ENCODE measurements at regions not wholly inside any gene's neighbourhood (a gene's known extent, or its start where the extent isn't known, plus 50 kb on each side); places are given as distances from the start of the nearest gene placed in this dataset.
"Not testable (repeated sequence)": the region's sequence is repeated elsewhere in the genome, so short reads cannot be mapped to it uniquely, and the experiment has no call there.

DNA sequence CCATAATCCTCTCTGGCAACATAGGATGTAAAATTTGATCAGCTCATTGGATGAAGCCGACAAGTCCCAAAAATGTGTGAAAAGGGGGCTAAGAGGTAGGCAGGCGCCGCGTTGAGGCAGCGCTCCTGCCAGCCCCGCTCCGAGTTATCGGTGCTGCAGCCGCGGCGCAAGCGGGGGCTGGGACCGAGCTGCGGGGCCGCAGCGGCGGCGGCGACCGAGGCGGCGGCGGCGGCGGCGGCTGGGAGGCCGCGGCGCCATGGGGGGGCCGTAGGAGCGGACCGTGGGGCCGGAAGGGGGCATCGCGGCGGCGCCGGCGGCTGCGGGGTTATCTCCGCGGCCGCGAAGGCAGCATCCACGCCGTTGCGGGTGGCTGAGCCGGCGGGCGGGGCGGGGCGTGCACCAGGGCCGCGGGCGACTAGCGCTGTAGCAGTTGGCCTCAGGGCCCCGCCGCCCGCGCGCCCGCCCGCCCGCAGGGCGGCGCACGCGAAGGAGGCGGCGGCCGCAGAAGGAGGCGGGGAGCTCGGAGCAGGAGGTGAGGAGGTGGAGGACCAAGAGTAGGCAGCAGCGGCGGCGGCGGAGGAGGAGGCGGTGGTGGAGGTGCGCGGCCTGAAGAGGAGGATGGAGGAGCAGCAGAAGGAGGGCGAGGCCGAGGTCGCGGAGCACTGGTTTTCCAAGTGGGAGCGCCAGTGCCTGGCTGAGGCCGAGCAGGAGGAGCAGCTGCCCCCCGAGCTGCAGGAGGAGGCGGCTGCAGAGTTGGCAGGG lies 126.0 kb upstream of the CXorf66 start:
- ATAC-seq (peak; percentile 63), DNase-seq (peak; percentile 47)
- CTCF ChIA-PET, result no interaction called here
- Mint-ChIP-seq H3K36me3 (ENCODE audit: low read depth) (no peaks in the 10 kb centered on the region), H3K27me3 (peaks cover 16% of the 10 kb centered on the region), H3K27ac (no peak overlapping the region), H3K4me1 (no peaks in the 10 kb centered on the region), H3K9me3 (ENCODE audit: low read depth) (no peaks in the 10 kb centered on the region), H3K4me3 (peak overlapping the region; percentile 15)
- intact Hi-C loops (cut with DNase I, micrococcal nuclease), result no loop called here
- POLR2A ChIA-PET, result no interaction called here

DNA sequence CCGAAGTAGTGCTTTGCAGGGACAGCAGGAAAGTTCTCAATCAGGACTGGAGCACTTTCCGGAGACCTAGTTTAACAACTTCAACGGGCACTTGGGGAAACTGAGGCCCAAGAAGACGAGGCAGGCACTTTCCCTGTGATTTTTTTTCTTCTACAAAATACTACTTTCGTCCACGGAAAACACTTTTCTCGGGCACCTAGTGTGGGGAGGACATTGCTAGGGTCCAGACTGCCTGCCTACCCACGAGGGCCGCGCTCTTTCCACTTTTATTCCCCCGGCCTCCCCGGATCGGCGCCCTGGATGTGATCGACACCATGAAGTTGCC lies 125.4 kb upstream of the CXorf66 start:
- H3K36me3 Mint-ChIP-seq (ENCODE audit: low read depth), result no peaks in the 10 kb centered on the region
- H3K4me1 Mint-ChIP-seq, result no peaks in the 10 kb centered on the region
- peaks cover 16% of the 10 kb centered on the region for H3K27me3 Mint-ChIP-seq
- H3K4me3 Mint-ChIP-seq, result peak overlapping the region; percentile 15
- intact Hi-C loops (cut with DNase I, micrococcal nuclease), result no loop called here
- no peak for DNase-seq
- H3K9me3 Mint-ChIP-seq (ENCODE audit: low read depth), result no peaks in the 10 kb centered on the region
- no peak for ATAC-seq
- ChIA-PET POLR2A (no interaction called here), CTCF (interaction anchor here (0.7 to 0.8 kb wide), 2 partner anchors 21 to 34 kb away, joined by 3 to 5 read pairs; no protein-coding TSS in a partner anchor)
- H3K27ac Mint-ChIP-seq, result no peak overlapping the region

DNA sequence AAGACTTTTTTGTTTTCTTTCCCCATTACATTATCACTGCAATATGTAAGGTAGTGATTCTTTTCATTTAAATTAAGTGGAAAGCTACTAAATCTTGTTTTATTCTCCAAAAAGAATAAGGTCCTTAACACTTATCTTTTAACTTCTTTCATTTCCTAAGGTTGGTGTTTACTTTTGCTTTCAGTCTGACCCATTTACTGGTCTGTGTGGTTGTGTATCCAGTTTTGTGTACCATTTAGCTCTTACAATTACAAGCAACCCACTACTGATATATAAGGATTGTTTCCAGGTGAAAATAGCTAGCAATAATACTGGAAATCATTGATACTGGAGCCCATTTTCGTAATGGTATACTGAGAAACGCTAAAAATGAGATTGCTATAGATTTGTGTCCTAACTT lies 123.1 kb upstream of the CXorf66 start:
- Mint-ChIP-seq H3K27ac (no peak overlapping the region), H3K27me3 (peaks cover 16% of the 10 kb centered on the region), H3K4me1 (no peaks in the 10 kb centered on the region), H3K36me3 (ENCODE audit: low read depth) (no peaks in the 10 kb centered on the region), H3K4me3 (no peak overlapping the region), H3K9me3 (ENCODE audit: low read depth) (no peaks in the 10 kb centered on the region)
- DNase-seq (no peak), ATAC-seq (no peak)
- CTCF ChIA-PET, result no interaction called here
- intact Hi-C loops (cut with DNase I, micrococcal nuclease), result no loop called here
- POLR2A ChIA-PET, result no interaction called here

DNA sequence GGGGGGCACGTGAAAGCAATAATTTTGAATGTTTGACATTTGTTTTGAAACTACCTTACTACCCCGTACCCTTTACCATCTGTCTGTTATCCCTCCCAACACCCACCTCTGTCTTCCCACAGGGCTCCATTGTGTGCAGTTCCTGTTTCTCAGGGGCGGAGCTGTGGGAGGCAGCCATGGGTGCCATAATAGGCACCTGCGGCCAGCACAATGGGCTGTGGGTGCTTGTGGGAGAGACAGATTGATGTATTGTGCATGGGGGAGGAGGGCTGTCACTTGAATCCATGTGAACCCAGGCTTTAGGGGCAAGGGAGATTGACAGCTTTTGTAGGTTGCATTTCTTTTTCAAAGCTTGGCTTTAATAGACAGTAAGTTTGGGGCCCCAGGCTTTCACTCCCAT lies 122.6 kb upstream of the CXorf66 start:
- ChIA-PET CTCF (no interaction called here), POLR2A (no interaction called here)
- intact Hi-C loops (cut with DNase I, micrococcal nuclease), result no loop called here
- Mint-ChIP-seq H3K9me3 (ENCODE audit: low read depth) (no peaks in the 10 kb centered on the region), H3K36me3 (ENCODE audit: low read depth) (no peaks in the 10 kb centered on the region), H3K4me3 (no peak overlapping the region), H3K4me1 (no peaks in the 10 kb centered on the region), H3K27me3 (peaks cover 16% of the 10 kb centered on the region), H3K27ac (no peak overlapping the region)
- no peak for ATAC-seq
- DNase-seq, result no peak

DNA sequence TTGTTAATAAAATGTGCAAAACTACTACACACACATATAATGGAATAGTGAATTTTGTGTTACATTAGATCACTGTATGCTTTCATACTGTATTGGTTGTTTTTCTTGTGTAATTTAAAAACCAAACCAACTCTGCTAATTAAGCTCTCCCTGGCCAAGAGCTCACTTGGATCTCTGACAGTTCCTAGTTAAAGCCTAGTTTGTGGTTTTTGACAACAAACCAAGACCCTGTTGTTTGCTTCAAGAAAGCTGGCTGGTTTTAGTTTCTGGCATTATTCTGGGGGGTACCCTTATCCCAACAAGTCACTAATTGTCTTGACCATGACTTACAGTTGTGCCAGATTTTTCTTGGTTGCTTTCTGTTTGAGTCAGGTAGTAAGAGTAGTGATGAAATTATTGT lies 121.4 kb upstream of the CXorf66 start:
- DNase-seq (no peak), ATAC-seq (no peak)
- ChIA-PET CTCF (no interaction called here), POLR2A (no interaction called here)
- Mint-ChIP-seq H3K9me3 (ENCODE audit: low read depth) (no peaks in the 10 kb centered on the region), H3K4me3 (no peak overlapping the region), H3K4me1 (no peaks in the 10 kb centered on the region), H3K27ac (no peak overlapping the region), H3K27me3 (peaks cover 13% of the 10 kb centered on the region), H3K36me3 (ENCODE audit: low read depth) (no peaks in the 10 kb centered on the region)
- intact Hi-C loops (cut with DNase I, micrococcal nuclease), result no loop called here

DNA sequence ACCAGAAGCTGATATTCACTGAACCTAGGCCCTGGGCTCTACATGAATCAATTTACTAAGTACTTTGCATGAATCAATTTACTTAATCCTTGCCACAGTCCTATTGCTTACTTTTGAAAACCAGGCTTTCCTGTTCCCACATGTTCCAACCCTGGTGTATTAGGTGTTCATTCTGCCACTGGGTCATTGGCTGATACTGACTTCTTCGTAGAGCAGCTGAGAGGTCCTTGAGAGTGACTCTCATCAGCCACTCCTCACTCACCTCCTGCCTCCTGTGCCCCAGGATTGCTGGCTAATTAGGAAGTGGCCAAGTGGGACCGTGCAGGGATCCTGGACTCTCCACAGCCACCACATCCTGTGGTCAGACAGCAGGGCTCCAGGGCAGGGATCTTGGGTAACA lies 109.5 kb upstream of the CXorf66 start:
- H3K36me3 Mint-ChIP-seq (ENCODE audit: low read depth); H3K4me1 Mint-ChIP-seq; intact Hi-C loops (cut with DNase I, micrococcal nuclease); H3K4me3 Mint-ChIP-seq; H3K27me3 Mint-ChIP-seq; POLR2A ChIA-PET; CTCF ChIA-PET; DNase-seq; ATAC-seq; H3K9me3 Mint-ChIP-seq (ENCODE audit: low read depth); H3K27ac Mint-ChIP-seq: not testable (repeated sequence)

DNA sequence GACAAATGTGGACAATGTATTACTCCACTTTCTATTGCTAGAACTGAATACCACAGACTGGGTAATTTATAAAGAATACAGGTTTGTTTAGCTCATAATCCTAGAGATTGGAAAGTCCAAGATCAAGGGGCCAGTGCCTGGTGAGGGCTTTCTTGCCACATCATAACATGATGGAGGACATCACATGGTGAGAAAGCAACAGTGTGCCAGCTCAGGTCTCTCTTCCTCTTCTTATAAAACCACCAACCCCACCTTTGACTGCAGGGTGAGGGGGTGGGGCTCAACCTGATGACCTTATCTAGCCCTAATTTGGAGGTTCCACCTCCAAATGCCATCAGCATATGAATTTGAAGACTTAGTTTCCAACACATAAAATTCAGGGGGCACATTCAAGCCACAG lies 105.7 kb upstream of the CXorf66 start:
- no peak for DNase-seq
- Mint-ChIP-seq H3K4me1 (no peaks in the 10 kb centered on the region), H3K36me3 (ENCODE audit: low read depth) (no peaks in the 10 kb centered on the region), H3K27ac (no peak overlapping the region), H3K27me3 (no peaks in the 10 kb centered on the region), H3K9me3 (ENCODE audit: low read depth) (no peaks in the 10 kb centered on the region), H3K4me3 (no peak overlapping the region)
- no peak for ATAC-seq
- ChIA-PET CTCF (no interaction called here), POLR2A (no interaction called here)
- intact Hi-C loops (cut with DNase I, micrococcal nuclease), result no loop called here

DNA sequence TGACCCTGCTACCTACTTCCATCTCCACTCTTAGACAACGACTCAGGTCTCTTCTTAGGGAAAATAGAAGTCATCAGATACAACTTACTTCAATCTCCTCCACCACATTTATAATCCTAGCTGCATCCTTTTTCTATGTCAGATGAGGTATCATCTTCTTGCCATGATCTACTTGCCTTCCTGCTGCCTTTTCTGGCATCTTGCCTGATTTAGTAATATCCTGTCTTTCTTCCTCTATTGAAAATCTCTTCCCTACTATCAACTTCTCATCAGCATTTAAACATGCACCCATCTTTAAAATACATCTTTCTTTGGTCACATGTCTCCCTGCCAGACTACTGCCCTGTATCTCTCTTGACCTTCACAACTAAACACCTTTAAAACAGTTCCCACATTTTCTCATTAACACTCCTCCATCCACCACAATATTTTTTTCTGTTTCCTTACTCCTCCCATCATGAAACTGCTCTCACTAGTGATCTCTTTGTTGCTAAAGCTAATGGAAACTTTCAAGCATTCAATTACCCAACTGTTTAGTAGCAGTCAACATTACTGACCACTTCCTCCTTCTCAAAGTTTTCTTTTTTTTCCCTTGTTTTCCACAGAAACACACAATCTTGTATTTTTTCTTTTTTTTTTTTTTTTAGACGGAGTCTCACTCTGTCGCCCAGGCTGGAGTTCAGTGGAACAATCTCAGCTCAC lies 100.8 kb upstream of the CXorf66 start:
- no peak for ATAC-seq
- no peak for DNase-seq
- no peaks in the 10 kb centered on the region for H3K4me1 Mint-ChIP-seq
- ChIA-PET CTCF (no interaction called here), POLR2A (no interaction called here)
- no peak overlapping the region for H3K27ac Mint-ChIP-seq
- no peak overlapping the region for H3K4me3 Mint-ChIP-seq
- no peaks in the 10 kb centered on the region for H3K27me3 Mint-ChIP-seq
- intact Hi-C loops (cut with DNase I, micrococcal nuclease), result no loop called here
- H3K36me3 Mint-ChIP-seq (ENCODE audit: low read depth), result no peaks in the 10 kb centered on the region
- H3K9me3 Mint-ChIP-seq (ENCODE audit: low read depth), result no peaks in the 10 kb centered on the region

DNA sequence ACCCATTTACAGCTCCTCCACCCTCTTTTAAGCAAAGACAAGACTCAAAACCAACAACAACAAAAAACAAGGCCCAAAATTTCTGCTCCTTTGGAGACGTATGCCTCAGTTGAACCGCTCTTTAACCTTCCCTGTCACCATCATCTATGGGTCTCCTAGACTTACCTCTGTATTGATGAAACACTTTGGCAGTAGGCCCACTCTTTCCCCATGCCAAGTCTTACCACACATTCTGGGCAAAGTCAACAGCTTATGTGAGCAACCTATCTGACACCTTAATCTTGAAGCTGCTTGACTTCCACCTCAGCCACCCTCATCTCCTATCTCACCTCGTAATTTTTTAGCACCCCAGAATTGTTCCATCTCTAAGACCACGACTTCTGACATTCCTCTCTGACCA lies 99.7 kb upstream of the CXorf66 start:
- intact Hi-C loops (cut with DNase I, micrococcal nuclease), result no loop called here
- no peak for DNase-seq
- Mint-ChIP-seq H3K4me3 (no peak overlapping the region), H3K27me3 (no peaks in the 10 kb centered on the region), H3K27ac (no peak overlapping the region), H3K9me3 (ENCODE audit: low read depth) (no peaks in the 10 kb centered on the region), H3K4me1 (no peaks in the 10 kb centered on the region), H3K36me3 (ENCODE audit: low read depth) (no peaks in the 10 kb centered on the region)
- CTCF ChIA-PET, result no interaction called here
- no peak for ATAC-seq
- POLR2A ChIA-PET, result no interaction called here

DNA sequence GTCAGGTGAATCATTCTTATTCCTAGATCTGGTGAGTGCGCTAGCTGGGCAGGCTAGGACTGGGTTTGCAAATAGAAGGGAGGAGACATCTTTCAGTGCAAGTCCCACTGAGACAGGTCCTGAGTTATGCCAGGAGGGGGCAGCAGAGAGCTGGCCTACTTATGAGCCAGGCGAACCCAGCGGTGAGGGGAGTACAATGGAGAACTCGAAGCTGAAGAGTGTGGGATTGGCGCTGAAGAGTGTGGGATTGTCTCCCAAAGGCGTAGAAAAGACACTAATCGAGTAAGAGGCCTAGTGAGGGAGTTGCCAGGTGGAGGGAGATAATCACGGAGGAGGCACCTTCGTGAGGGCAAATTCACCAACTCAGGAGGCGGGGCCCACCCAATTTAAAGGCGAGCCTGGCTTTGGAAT lies 91.7 kb upstream of the CXorf66 start:
- intact Hi-C loops (cut with DNase I, micrococcal nuclease), result loop anchor here (1.0 to 5.0 kb wide), 3 partner anchors 84 to 675 kb away; no protein-coding TSS in a partner anchor
- H3K36me3 Mint-ChIP-seq (ENCODE audit: low read depth), result no peaks in the 10 kb centered on the region
- POLR2A ChIA-PET, result no interaction called here
- DNase-seq (peak; percentile 76), ATAC-seq (peak; percentile 66)
- no peaks in the 10 kb centered on the region for H3K9me3 Mint-ChIP-seq (ENCODE audit: low read depth)
- no peak overlapping the region for H3K4me3 Mint-ChIP-seq
- H3K4me1 Mint-ChIP-seq, result no peaks in the 10 kb centered on the region
- H3K27ac Mint-ChIP-seq, result no peak overlapping the region
- H3K27me3 Mint-ChIP-seq, result peaks cover 2% of the 10 kb centered on the region
- CTCF ChIA-PET, result interaction anchor here (0.5 to 1.4 kb wide), 7 partner anchors 10 to 477 kb away, joined by 3 to 5 read pairs (median 4); no protein-coding TSS in a partner anchor

DNA sequence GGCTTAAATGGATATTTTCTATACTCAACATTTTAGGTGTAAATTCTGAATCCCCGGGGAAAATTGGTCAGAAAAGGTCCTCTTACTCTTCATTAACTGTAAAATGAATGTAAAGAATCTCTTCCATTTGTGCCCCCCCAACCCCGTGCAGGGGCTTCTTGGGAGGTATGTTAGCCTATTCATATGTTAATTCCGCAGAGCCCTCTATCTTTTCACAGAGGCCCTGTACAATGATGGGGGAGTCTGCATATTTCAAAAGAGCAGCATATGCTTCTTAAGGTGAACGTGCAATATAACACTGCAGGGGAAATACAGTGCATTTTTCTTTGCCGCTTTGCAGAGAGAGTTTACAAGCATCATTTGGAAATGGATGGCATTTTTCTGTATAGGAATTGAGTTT lies 88.5 kb upstream of the CXorf66 start:
- peaks cover 2% of the 10 kb centered on the region for H3K27me3 Mint-ChIP-seq
- ATAC-seq (no peak), DNase-seq (no peak)
- POLR2A ChIA-PET, result no interaction called here
- no peaks in the 10 kb centered on the region for H3K4me1 Mint-ChIP-seq
- no peaks in the 10 kb centered on the region for H3K9me3 Mint-ChIP-seq (ENCODE audit: low read depth)
- H3K27ac Mint-ChIP-seq, result no peak overlapping the region
- H3K4me3 Mint-ChIP-seq, result no peak overlapping the region
- CTCF ChIA-PET, result no interaction called here
- intact Hi-C loops (cut with DNase I, micrococcal nuclease), result no loop called here
- no peaks in the 10 kb centered on the region for H3K36me3 Mint-ChIP-seq (ENCODE audit: low read depth)

DNA sequence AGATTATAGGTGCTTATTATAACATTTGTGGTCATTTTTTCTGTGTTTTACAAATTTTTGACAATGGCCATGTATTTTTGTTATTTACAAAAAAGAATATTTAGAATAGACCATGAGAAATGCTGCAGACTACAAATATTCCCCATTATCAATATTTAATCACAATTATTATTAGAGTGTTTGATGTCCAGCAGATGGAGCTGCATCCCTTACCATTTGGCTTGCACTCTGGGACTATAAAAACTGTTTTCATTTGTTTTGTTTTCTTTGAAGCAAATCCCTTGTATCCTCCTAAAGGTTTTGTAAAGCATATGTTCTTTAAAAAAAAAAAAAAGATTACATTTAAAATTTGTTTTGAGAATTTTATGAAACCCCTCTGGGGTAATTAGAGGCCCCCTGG lies 85.6 kb upstream of the CXorf66 start:
- ChIA-PET CTCF (no interaction called here), POLR2A (no interaction called here)
- H3K4me3 Mint-ChIP-seq, result no peak overlapping the region
- intact Hi-C loops (cut with DNase I, micrococcal nuclease), result no loop called here
- H3K36me3 Mint-ChIP-seq (ENCODE audit: low read depth), result no peaks in the 10 kb centered on the region
- no peak overlapping the region for H3K27ac Mint-ChIP-seq
- peaks cover 2% of the 10 kb centered on the region for H3K27me3 Mint-ChIP-seq
- DNase-seq, result no peak
- no peaks in the 10 kb centered on the region for H3K4me1 Mint-ChIP-seq
- no peak for ATAC-seq
- H3K9me3 Mint-ChIP-seq (ENCODE audit: low read depth), result no peaks in the 10 kb centered on the region
